Activated naive CD4-positive, alpha-beta T cell treated with anti-CD3 and anti-CD28 coated beads, Interleukin-2, amount 50 U/mL, for 16 hours (primary cell): ENCODE measurements at regions not wholly inside any gene's neighbourhood (a gene's known extent, or its start where the extent isn't known, plus 50 kb on each side); places are given as distances from the start of the nearest gene placed in this dataset.
"Not testable (repeated sequence)": the region's sequence is repeated elsewhere in the genome, so short reads cannot be mapped to it uniquely, and the experiment has no call there.

Source experiments
- DNase-seq: peaks from one replicate; pipeline ENCODE4 v3.0.0-alpha.2; 2020

GRCh38 chr4:60934566-60935295, 265.4 kb upstream of the ADGRL3 start:
- no peak for DNase-seq

- no peak for DNase-seq
Measured at GRCh38 chr4:60938181-60938580, 261.9 kb upstream of the ADGRL3 start.

GRCh38 chr4:60938621-60939020, 261.5 kb upstream of the ADGRL3 start:
- no peak for DNase-seq

GRCh38 chr4:60944060-60944459, 256.1 kb upstream of the ADGRL3 start:
- no peak for DNase-seq

GRCh38 chr4:60945641-60946040, 254.5 kb upstream of the ADGRL3 start:
- DNase-seq: no peak

- no peak for DNase-seq
Measured at GRCh38 chr4:60948008-60948407, 252.1 kb upstream of the ADGRL3 start.

- DNase-seq: no peak
Measured at GRCh38 chr4:60952921-60953320, 247.2 kb upstream of the ADGRL3 start.

GRCh38 chr4:60953826-60954225, 246.3 kb upstream of the ADGRL3 start:
- no peak for DNase-seq

GRCh38 chr4:60962286-60962685, 237.8 kb upstream of the ADGRL3 start:
- no peak for DNase-seq

GRCh38 chr4:60981534-60981933, 218.6 kb upstream of the ADGRL3 start:
- DNase-seq: no peak

GRCh38 chr4:60989141-60989540, 211.0 kb upstream of the ADGRL3 start:
- no peak for DNase-seq

- DNase-seq: no peak
Measured at GRCh38 chr4:60992037-60992436, 208.1 kb upstream of the ADGRL3 start.

GRCh38 chr4:61003301-61003700, 196.8 kb upstream of the ADGRL3 start:
- no peak for DNase-seq

- DNase-seq: no peak
Measured at GRCh38 chr4:61004651-61005170, 195.4 kb upstream of the ADGRL3 start.

- no peak for DNase-seq
Measured at GRCh38 chr4:61011051-61011450, 189.1 kb upstream of the ADGRL3 start.

GRCh38 chr4:61011936-61012335, 188.2 kb upstream of the ADGRL3 start:
- DNase-seq: not testable (repeated sequence)

- no peak for DNase-seq
Measured at GRCh38 chr4:61024610-61025009, 175.5 kb upstream of the ADGRL3 start.

- no peak for DNase-seq
Measured at GRCh38 chr4:61027939-61028338, 172.2 kb upstream of the ADGRL3 start.

- no peak for DNase-seq
Measured at GRCh38 chr4:61036071-61036684, 163.9 kb upstream of the ADGRL3 start.

- DNase-seq: no peak
Measured at GRCh38 chr4:61041527-61041926, 158.6 kb upstream of the ADGRL3 start.

- DNase-seq: no peak
Measured at GRCh38 chr4:61044837-61045236, 155.3 kb upstream of the ADGRL3 start.

- no peak for DNase-seq
Measured at GRCh38 chr4:61049018-61049417, 151.1 kb upstream of the ADGRL3 start.

GRCh38 chr4:61067381-61067780, 132.7 kb upstream of the ADGRL3 start:
- DNase-seq: no peak

- no peak for DNase-seq
Measured at GRCh38 chr4:61068060-61068459, 132.1 kb upstream of the ADGRL3 start.

GRCh38 chr4:61068745-61069144, 131.4 kb upstream of the ADGRL3 start:
- DNase-seq: no peak
